Thymus (tissue), 11 donors: ENCODE measurements at regions not wholly inside any gene's neighbourhood (a gene's known extent, or its start where the extent isn't known, plus 50 kb on each side); places are given as distances from the start of the nearest gene placed in this dataset.

Source experiments
- DNase-seq, 9 donors: peaks; one replicate each; pipeline ENCODE4 v3.0.0-alpha.2; 2013; ENCODE audit warnings: low spot score in 9 of 9, low read depth in 6 of 9, missing footprints in 1 of 9
- H3K27ac ChIP-seq, 2 donors: one replicate each; pipeline ENCODE4 v1.5.1; 2013; ENCODE audit warnings: control low read depth in 1 of 2, low read depth in 1 of 2, low read length in 1 of 2, mild to moderate bottlenecking in 1 of 2, moderate library complexity in 1 of 2
- H3K27me3 ChIP-seq, 2 donors: one replicate each; pipeline ENCODE4 v1.5.1; 2013; ENCODE audit warnings: low read length in 1 of 2; ENCODE audit not compliant: control insufficient read depth in 2 of 2, insufficient read depth in 1 of 2
- H3K36me3 ChIP-seq, 2 donors: one replicate each; pipeline ENCODE4 v1.5.1; 2013; ENCODE audit warnings: low read length in 1 of 2, mild to moderate bottlenecking in 1 of 2, moderate library complexity in 1 of 2; ENCODE audit not compliant: control insufficient read depth in 2 of 2, insufficient read depth in 2 of 2
- H3K4me1 ChIP-seq, 2 donors: one replicate each; pipeline ENCODE4 v1.5.1; 2013; ENCODE audit warnings: low read length in 2 of 2; ENCODE audit not compliant: control insufficient read depth in 2 of 2, insufficient read depth in 2 of 2
- H3K4me3 ChIP-seq, 2 donors: one replicate each; pipeline ENCODE4 v1.5.1; 2013; ENCODE audit warnings: low read length in 2 of 2, control low read depth in 1 of 2, mild to moderate bottlenecking in 1 of 2
- H3K9me3 ChIP-seq, 2 donors: one replicate each; pipeline ENCODE4 v1.5.1; 2013; ENCODE audit warnings: low read length in 1 of 2, mild to moderate bottlenecking in 1 of 2; ENCODE audit not compliant: control insufficient read depth in 2 of 2, insufficient read depth in 1 of 2
- WGBS: extraction: QIAGEN DNeasy Blood & Tissue Kit; methylation state at CpG from one replicate; pipeline ENCODE4 v1.1.7; 2013; 5-methylcytosine and 5-hydroxymethylcytosine counted together
- donor health status: healthy.

- Histone ChIP-seq H3K9me3 (no peaks in the 10 kb centered on the region), H3K4me3 (no peak overlapping the region), H3K27me3 (no peaks in the 10 kb centered on the region), H3K4me1 (no peaks in the 10 kb centered on the region), H3K36me3 (no peaks in the 10 kb centered on the region), H3K27ac (no peak overlapping the region)
- 95% methylated on average over 7 of the region's 7 CpGs for WGBS
- DNase-seq = no peak
These were observed 205.6 kb upstream of the SOX1 start for GRCh38 chr13:111861319-111861718.

- Histone ChIP-seq H3K27me3 (no peaks in the 10 kb centered on the region), H3K4me3 (no peak overlapping the region), H3K27ac (no peak overlapping the region), H3K9me3 (no peaks in the 10 kb centered on the region), H3K36me3 (no peaks in the 10 kb centered on the region), H3K4me1 (no peaks in the 10 kb centered on the region)
- DNase-seq = no peak
- 91% methylated on average over 13 of the region's 13 CpGs for WGBS
These were observed 205.1 kb upstream of the SOX1 start for GRCh38 chr13:111861766-111862366.

- H3K4me1 ChIP-seq = no peaks in the 10 kb centered on the region
- H3K36me3 ChIP-seq = no peaks in the 10 kb centered on the region
- DNase-seq = no peak
- no peak overlapping the region for H3K4me3 ChIP-seq
- H3K27ac ChIP-seq = no peak overlapping the region
- H3K27me3 ChIP-seq = no peaks in the 10 kb centered on the region
- no peaks in the 10 kb centered on the region for H3K9me3 ChIP-seq
- WGBS = 92% methylated on average over 33 of the region's 33 CpGs
These were observed 203.8 kb upstream of the SOX1 start for GRCh38 chr13:111862836-111863815.

- H3K36me3 ChIP-seq = no peaks in the 10 kb centered on the region
- H3K9me3 ChIP-seq = no peaks in the 10 kb centered on the region
- H3K4me3 ChIP-seq = no peak overlapping the region
- no peak for DNase-seq
- 93% methylated on average over 12 of the region's 12 CpGs for WGBS
- H3K4me1 ChIP-seq = no peaks in the 10 kb centered on the region
- no peak overlapping the region for H3K27ac ChIP-seq
- H3K27me3 ChIP-seq = no peaks in the 10 kb centered on the region
These were observed 202.4 kb upstream of the SOX1 start for GRCh38 chr13:111864566-111864965.

GRCh38 chr13:111865046-111865445 is 201.9 kb upstream of the SOX1 start:
- Histone ChIP-seq H3K36me3 (no peaks in the 10 kb centered on the region), H3K9me3 (no peaks in the 10 kb centered on the region), H3K4me1 (no peaks in the 10 kb centered on the region), H3K27me3 (no peaks in the 10 kb centered on the region), H3K27ac (no peak overlapping the region), H3K4me3 (no peak overlapping the region)
- no peak for DNase-seq
- 68% methylated on average over 7 of the region's 7 CpGs for WGBS

- Histone ChIP-seq H3K4me1 (no peaks in the 10 kb centered on the region), H3K36me3 (no peaks in the 10 kb centered on the region), H3K27ac (no peak overlapping the region), H3K9me3 (no peaks in the 10 kb centered on the region), H3K27me3 (no peaks in the 10 kb centered on the region), H3K4me3 (no peak overlapping the region)
- 88% methylated on average over 8 of the region's 8 CpGs for WGBS
- DNase-seq = no peak
These were observed 201.1 kb upstream of the SOX1 start for GRCh38 chr13:111865826-111866225.

GRCh38 chr13:111866731-111867245 is 200.2 kb upstream of the SOX1 start:
- no peaks in the 10 kb centered on the region for H3K27me3 ChIP-seq
- H3K4me3 ChIP-seq = no peak overlapping the region
- H3K9me3 ChIP-seq = no peaks in the 10 kb centered on the region
- H3K4me1 ChIP-seq = no peaks in the 10 kb centered on the region
- no peak overlapping the region for H3K27ac ChIP-seq
- H3K36me3 ChIP-seq = no peaks in the 10 kb centered on the region
- no peak for DNase-seq
- 88% methylated on average over 11 of the region's 11 CpGs for WGBS

GRCh38 chr13:111867657-111868056 is 199.3 kb upstream of the SOX1 start:
- Histone ChIP-seq H3K4me3 (no peak overlapping the region), H3K27ac (no peak overlapping the region), H3K4me1 (no peaks in the 10 kb centered on the region), H3K27me3 (no peaks in the 10 kb centered on the region), H3K9me3 (no peaks in the 10 kb centered on the region), H3K36me3 (no peaks in the 10 kb centered on the region)
- no peak for DNase-seq
- WGBS = 88% methylated on average over 1 of the region's 1 CpG

GRCh38 chr13:111868716-111869115 is 198.2 kb upstream of the SOX1 start:
- Histone ChIP-seq H3K4me3 (no peak overlapping the region), H3K36me3 (no peaks in the 10 kb centered on the region), H3K27me3 (no peaks in the 10 kb centered on the region), H3K4me1 (no peaks in the 10 kb centered on the region), H3K27ac (no peak overlapping the region), H3K9me3 (no peaks in the 10 kb centered on the region)
- WGBS = 94% methylated on average over 3 of the region's 3 CpGs
- DNase-seq = no peak
